Prostate gland (tissue), 2 donors: ENCODE measurements at regions not wholly inside any gene's neighbourhood (a gene's known extent, or its start where the extent isn't known, plus 50 kb on each side); places are given as distances from the start of the nearest gene placed in this dataset.

Experiments
- DNase-seq: peaks from one replicate; pipeline ENCODE4 v3.0.0-alpha.2; 2019; ENCODE audit warnings: low spot score
- H3K27ac ChIP-seq, 2 donors: fragments of 200-600 bp; sonication (generic); 2 replicates each; pipeline ENCODE4 v1.5.1; 2017 to 2019
- H3K27me3 ChIP-seq: fragments of 200-600 bp; sonication (generic); replicated peaks from 2 replicates; pipeline ENCODE4 v1.5.1; 2019; ENCODE audit not compliant: insufficient read depth
- H3K36me3 ChIP-seq, 2 donors: fragments of 200-600 bp; sonication (generic); 1 replicate in 1 of 2; 2 replicates in 1 of 2; pipeline versions ENCODE4 v1.5.1 to v1.8.1; 2017 to 2019
- H3K4me1 ChIP-seq: fragments of 200-600 bp; sonication (generic); replicated peaks from 2 replicates; pipeline ENCODE4 v1.5.1; 2019
- H3K4me3 ChIP-seq, 2 donors: fragments of 200-600 bp; sonication (generic); 2 replicates each; pipeline ENCODE4 v1.5.1; 2017 to 2019
- H3K9me3 ChIP-seq: fragments of 200-600 bp; sonication (generic); 2 replicates; pipeline ENCODE4 v1.5.1; 2017
- CTCF ChIP-seq, 4 experiments: fragments of 200-600 bp in 2 of 4; fragments of 450-650 bp in 2 of 4; sonication (generic) in 2 of 4; IDR thresholded peaks; 1 replicate in 3 of 4; 2 replicates in 1 of 4; pipeline ENCODE4 v1.5.1; 2016 to 2019; ENCODE audit warnings: antibody characterized with exemption in 4 of 4, mild to moderate bottlenecking in 2 of 4, moderate library complexity in 2 of 4
- POLR2A ChIP-seq: fragments of 450-650 bp; IDR thresholded peaks from one replicate; pipeline ENCODE4 v1.6.1; 2016; ENCODE audit warnings: antibody characterized with exemption, mild to moderate bottlenecking
- POLR2AphosphoS5 ChIP-seq: sonication (generic); formaldehyde crosslinking; IDR thresholded peaks from one replicate; pipeline ENCODE4 v1.6.1; 2017; ENCODE audit warnings: antibody characterized with exemption
- WGBS: methylation state at CpG from one replicate; pipeline ENCODE4 v1.1.5; 2018; 5-methylcytosine and 5-hydroxymethylcytosine counted together
- intact Hi-C: fragments of 100-400 bp; cut with DNase I; formaldehyde crosslinking; loops from one replicate; pipeline ENCODE4 v1.14.2; 2022

- intact Hi-C loops, result no loop called here
- H3K27me3 ChIP-seq, result no peaks in the 10 kb centered on the region
- H3K36me3 ChIP-seq, result no peaks in the 10 kb centered on the region
- peak in 1 of 4 experiments; percentile 14 for TF ChIP-seq CTCF (IDR thresholded peaks at IDR 0.05)
- TF ChIP-seq POLR2AphosphoS5, result no peak
- TF ChIP-seq POLR2A, result no peak
- H3K4me3 ChIP-seq, result no peak overlapping the region
- 76% methylated on average over 3 of the region's 3 CpGs for WGBS
- no peak for DNase-seq
- no peak overlapping the region for H3K27ac ChIP-seq
- no peaks in the 10 kb centered on the region for H3K4me1 ChIP-seq
- no peaks in the 10 kb centered on the region for H3K9me3 ChIP-seq
Observed at GRCh38 chr7:124276005-124276622, 243.2 kb upstream of the TMEM229A start.

GRCh38 chr7:124275411-124275810, 242.5 kb upstream of the TMEM229A start:
- TF ChIP-seq POLR2A (no peak), CTCF (IDR thresholded peaks at IDR 0.05) (no peak), POLR2AphosphoS5 (no peak)
- WGBS, result 51% methylated on average over 3 of the region's 3 CpGs

GRCh38 chr7:124269774-124270173, 236.9 kb upstream of the TMEM229A start:
- Histone ChIP-seq H3K27me3 (no peaks in the 10 kb centered on the region), H3K4me1 (no peaks in the 10 kb centered on the region), H3K4me3 (no peak overlapping the region), H3K36me3 (no peaks in the 10 kb centered on the region), H3K9me3 (no peaks in the 10 kb centered on the region), H3K27ac (no peak overlapping the region)
- DNase-seq, result no peak
- TF ChIP-seq POLR2AphosphoS5 (no peak), CTCF (IDR thresholded peaks at IDR 0.05) (no peak), POLR2A (no peak)
- intact Hi-C loops, result no loop called here

More at GRCh38 chr7:124275411-124275810, 242.5 kb upstream of the TMEM229A start:
- no peaks in the 10 kb centered on the region for H3K9me3 ChIP-seq
- H3K36me3 ChIP-seq, result no peaks in the 10 kb centered on the region
- H3K4me1 ChIP-seq, result no peaks in the 10 kb centered on the region
- no peak for DNase-seq
- intact Hi-C loops, result no loop called here
- no peaks in the 10 kb centered on the region for H3K27me3 ChIP-seq
- no peak overlapping the region for H3K27ac ChIP-seq
- H3K4me3 ChIP-seq, result no peak overlapping the region

- Histone ChIP-seq H3K27ac (no peak overlapping the region), H3K36me3 (no peaks in the 10 kb centered on the region), H3K9me3 (no peaks in the 10 kb centered on the region), H3K4me1 (no peaks in the 10 kb centered on the region), H3K4me3 (no peak overlapping the region), H3K27me3 (no peaks in the 10 kb centered on the region)
- TF ChIP-seq POLR2AphosphoS5 (no peak), CTCF (IDR thresholded peaks at IDR 0.05) (no peak), POLR2A (no peak)
- DNase-seq, result no peak
- 81% methylated on average over 2 of the region's 2 CpGs for WGBS
- intact Hi-C loops, result no loop called here
Observed at GRCh38 chr7:124267154-124267553, 234.3 kb upstream of the TMEM229A start.

GRCh38 chr7:124263232-124263827, 230.5 kb upstream of the TMEM229A start:
- Histone ChIP-seq H3K4me3 (no peak overlapping the region), H3K27ac (no peak overlapping the region), H3K4me1 (no peaks in the 10 kb centered on the region), H3K9me3 (no peaks in the 10 kb centered on the region), H3K27me3 (no peaks in the 10 kb centered on the region), H3K36me3 (no peaks in the 10 kb centered on the region)
- TF ChIP-seq POLR2AphosphoS5 (no peak), POLR2A (no peak), CTCF (IDR thresholded peaks at IDR 0.05) (no peak)
- 81% methylated on average over 4 of the region's 4 CpGs for WGBS
- intact Hi-C loops, result no loop called here
- DNase-seq, result no peak
